A549 (cell line): ENCODE measurements at regions not wholly inside any gene's neighbourhood (a gene's known extent, or its start where the extent isn't known, plus 50 kb on each side); places are given as distances from the start of the nearest gene placed in this dataset.

Experiments used
- CTCF ChIP-seq: fragments of >200 bp; sonication (Bioruptor Twin); formaldehyde crosslinking; IDR thresholded peaks from 3 replicates; pipeline ENCODE4 v1.5.1; 2016
- REST ChIP-seq: fragments of 200-600 bp; sonication (generic); IDR thresholded peaks from 2 replicates; pipeline ENCODE4 v1.6.1; 2016; ENCODE audit warnings: antibody characterized with exemption, mild to moderate bottlenecking, moderate library complexity

GRCh38 chr15:99485153-99485961 lies 80.4 kb upstream of the MEF2A start:
- TF ChIP-seq CTCF (no peak), REST (no peak)
